IMR-90 (cell line): ENCODE measurements at regions not wholly inside any gene's neighbourhood (a gene's known extent, or its start where the extent isn't known, plus 50 kb on each side); places are given as distances from the start of the nearest gene placed in this dataset.

Source experiments
- ATAC-seq: fragments of 200-7000 bp; cut with Tn5 transposase; 2 replicates; pipeline ENCODE4 v1.9.1; 2020; ENCODE audit warnings: low read depth, mild to moderate bottlenecking, moderate library complexity
- BruUV-seq: library from RNA; stranded (reverse); fragments of 400-500 nt; replicated peaks from 2 replicates; lab custom pipeline; 2021; lab: Mats Ljungman, UMichigan
- CTCF ChIA-PET: fragments of 300-600 bp; formaldehyde crosslinking; extraction: SDS; loops from one replicate; lab custom pipeline; 2021; ENCODE audit warnings: antibody characterized with exemption; lab: Yijun Ruan, JAX
- POLR2A ChIA-PET: fragments of 300-600 bp; sonication (Branson Sonifier 250); formaldehyde crosslinking; loops from one replicate; lab custom pipeline; 2022; ENCODE audit warnings: antibody characterized with exemption; ENCODE audit not compliant: unreplicated experiment; lab: Charles Lee
- DNase-seq: peaks from one replicate; pipeline ENCODE4 v3.0.0; 2013
- H2AFZ ChIP-seq: replicated peaks from 2 replicates; pipeline ENCODE3; 2013; ENCODE audit warnings: low read length, mild to moderate bottlenecking; ENCODE audit not compliant: poor library complexity
- H2AK5ac ChIP-seq: 2 replicates; pipeline ENCODE4 v1.6.1; 2013; ENCODE audit warnings: low read depth, low read length, inconsistent platforms
- H2AK9ac ChIP-seq: replicated peaks from 2 replicates; pipeline ENCODE3; 2013; ENCODE audit warnings: mild to moderate bottlenecking, low read depth, low read length, moderate library complexity; ENCODE audit not compliant: poor library complexity
- H2BK120ac ChIP-seq: 2 replicates; pipeline ENCODE4 v1.6.1; 2013; ENCODE audit warnings: low read depth, low read length, inconsistent platforms
- H2BK15ac ChIP-seq: 3 replicates; pipeline ENCODE4 v1.6.1; 2013; ENCODE audit warnings: low read depth, low read length, inconsistent platforms
- H2BK20ac ChIP-seq: 2 replicates; pipeline ENCODE4 v1.6.1; 2013; ENCODE audit warnings: low read depth, mild to moderate bottlenecking, inconsistent platforms, low read length, moderate library complexity
- H2BK5ac ChIP-seq: 2 replicates; pipeline ENCODE4 v1.6.1; 2013; ENCODE audit warnings: mild to moderate bottlenecking, low read depth, low read length, inconsistent platforms; ENCODE audit not compliant: poor library complexity, severe bottlenecking
- H3K14ac ChIP-seq: replicated peaks from 2 replicates; pipeline ENCODE4 v1.6.1; 2013; ENCODE audit warnings: low read depth, low read length, inconsistent platforms
- H3K18ac ChIP-seq: 2 replicates; pipeline ENCODE4 v1.6.1; 2013; ENCODE audit warnings: low read depth, low read length, control low read depth
- H3K23ac ChIP-seq: 2 replicates; pipeline ENCODE4 v1.6.1; 2013; ENCODE audit warnings: low read depth, low read length, inconsistent platforms
- H3K27ac ChIP-seq: 2 replicates; pipeline ENCODE4 v1.5.1; 2013; ENCODE audit warnings: mild to moderate bottlenecking, control low read depth, low read length; ENCODE audit not compliant: insufficient read depth
- H3K27me3 ChIP-seq: 2 replicates; pipeline ENCODE4 v1.6.1; 2013; ENCODE audit warnings: low read length; ENCODE audit not compliant: control insufficient read depth, insufficient read depth
- H3K36me3 ChIP-seq: 2 replicates; pipeline ENCODE4 v1.6.1; 2013; ENCODE audit warnings: low read length, mixed read lengths; ENCODE audit not compliant: control insufficient read depth, insufficient read depth
- H3K4ac ChIP-seq: 2 replicates; pipeline ENCODE4 v1.6.1; 2013; ENCODE audit warnings: low read depth, low read length, inconsistent platforms
- H3K4me1 ChIP-seq: 2 replicates; pipeline ENCODE4 v1.6.1; 2013; ENCODE audit warnings: low read length, mixed read lengths; ENCODE audit not compliant: control insufficient read depth, insufficient read depth
- H3K4me2 ChIP-seq: 2 replicates; pipeline ENCODE4 v1.6.1; 2013; ENCODE audit warnings: low read depth, mild to moderate bottlenecking, control low read depth, low read length, moderate library complexity
- H3K4me3 ChIP-seq: 2 replicates; pipeline ENCODE4 v1.5.1; 2013; ENCODE audit warnings: low read depth, mild to moderate bottlenecking, control low read depth, low read length, moderate library complexity; ENCODE audit not compliant: insufficient read depth
- H3K56ac ChIP-seq: 2 replicates; pipeline ENCODE4 v1.6.1; 2013; ENCODE audit warnings: low read length, inconsistent platforms; ENCODE audit not compliant: insufficient read depth; ENCODE audit errors: extremely low read depth
- H3K79me1 ChIP-seq, 2 experiments: 2 replicates each; pipeline ENCODE4 v1.6.1; 2013; ENCODE audit warnings: low read length in 2 of 2, inconsistent platforms in 1 of 2, low read depth in 1 of 2
- H3K9ac ChIP-seq: 2 replicates; pipeline ENCODE4 v1.6.1; 2013; ENCODE audit warnings: low read depth, low read length, control low read depth
- H3K9me1 ChIP-seq: 2 replicates; pipeline ENCODE4 v1.6.1; 2013; ENCODE audit warnings: low read length, inconsistent platforms; ENCODE audit not compliant: insufficient read depth
- H3K9me3 ChIP-seq: 2 replicates; pipeline ENCODE4 v1.6.1; 2013; ENCODE audit warnings: low read length; ENCODE audit not compliant: control insufficient read depth, insufficient read depth
- H4K20me1 ChIP-seq: 2 replicates; pipeline ENCODE4 v1.6.1; 2013; ENCODE audit warnings: low read length, inconsistent platforms; ENCODE audit not compliant: insufficient read depth
- H4K5ac ChIP-seq: 2 replicates; pipeline ENCODE4 v1.6.1; 2013; ENCODE audit warnings: mild to moderate bottlenecking, low read depth, low read length, control low read depth
- H4K8ac ChIP-seq, 2 experiments: 2 replicates each; pipeline ENCODE4 v1.6.1; 2013; ENCODE audit warnings: low read depth in 2 of 2, low read length in 2 of 2, control low read depth in 1 of 2, inconsistent platforms in 1 of 2
- H4K91ac ChIP-seq: 2 replicates; pipeline ENCODE4 v1.6.1; 2013; ENCODE audit warnings: low read depth, low read length, inconsistent platforms; ENCODE audit not compliant: insufficient read depth
- BHLHE40 ChIP-seq: fragments of 150-350 bp; IDR thresholded peaks from 2 replicates; pipeline ENCODE4 v1.6.1; 2016; ENCODE audit warnings: mild to moderate bottlenecking, low read depth, low read length
- CEBPB ChIP-seq: IDR thresholded peaks from 2 replicates; pipeline ENCODE4 v1.6.1; 2012; ENCODE audit warnings: low read depth, low read length, improper control_type of control experiment
- CHD1 ChIP-seq: IDR thresholded peaks from 2 replicates; pipeline ENCODE4 v1.6.1; 2012; ENCODE audit warnings: low read depth, low read length, improper control_type of control experiment
- CTCF ChIP-seq: conservative IDR thresholded peaks from 2 replicates; pipeline ENCODE4 v1.5.1; 2012; ENCODE audit warnings: mild to moderate bottlenecking, low read depth, low read length, improper control_type of control experiment
- FOS ChIP-seq: fragments of 150-350 bp; IDR thresholded peaks from 2 replicates; pipeline ENCODE4 v1.6.1; 2016; ENCODE audit warnings: low read depth, low read length
- MAFK ChIP-seq: IDR thresholded peaks from 2 replicates; pipeline ENCODE4 v1.6.1; 2012; ENCODE audit warnings: low read depth, low read length, improper control_type of control experiment
- MAZ ChIP-seq: IDR thresholded peaks from 2 replicates; pipeline ENCODE4 v1.6.1; 2012; ENCODE audit warnings: low read depth, mild to moderate bottlenecking, low read length, improper control_type of control experiment, moderate library complexity, borderline replicate concordance
- MXI1 ChIP-seq: IDR thresholded peaks from 2 replicates; pipeline ENCODE4 v1.6.1; 2012; ENCODE audit warnings: low read depth, mild to moderate bottlenecking, low read length, moderate library complexity, borderline replicate concordance
- NFE2L2 ChIP-seq: fragments of 150-350 bp; IDR thresholded peaks from 2 replicates; pipeline ENCODE4 v1.6.1; 2016; ENCODE audit warnings: low read depth, mild to moderate bottlenecking, low read length
- POLR2A ChIP-seq: IDR thresholded peaks from 2 replicates; pipeline ENCODE4 v1.6.1; 2012; ENCODE audit warnings: mild to moderate bottlenecking, low read depth, low read length
- RAD21 ChIP-seq: IDR thresholded peaks from 2 replicates; pipeline ENCODE4 v1.6.1; 2012; ENCODE audit warnings: low read length, improper control_type of control experiment
- RCOR1 ChIP-seq: IDR thresholded peaks from 2 replicates; pipeline ENCODE4 v1.6.1; 2012; ENCODE audit warnings: mild to moderate bottlenecking, low read length, improper control_type of control experiment; ENCODE audit not compliant: insufficient replicate concordance
- RFX5 ChIP-seq: IDR thresholded peaks from 2 replicates; pipeline ENCODE4 v1.8.0; 2012; ENCODE audit warnings: low read depth, mild to moderate bottlenecking, low read length, moderate library complexity
- SMC3 ChIP-seq: fragments of 150-350 bp; IDR thresholded peaks from 2 replicates; pipeline ENCODE4 v1.6.1; 2016; ENCODE audit warnings: low read depth, mild to moderate bottlenecking, antibody characterized with exemption, low read length, moderate library complexity
- USF2 ChIP-seq: fragments of 150-350 bp; IDR thresholded peaks from 2 replicates; pipeline ENCODE4 v1.6.1; 2017; ENCODE audit warnings: mild to moderate bottlenecking, antibody characterized with exemption, low read length, low read depth
- WGBS, 2 experiments: methylation state at CpG; one replicate each; pipeline versions ENCODE4 v1.1.5 to v1.1.7; 2013; ENCODE audit warnings: missing lambda C conversion rate in 2 of 2; ENCODE audit not compliant: insufficient read length in 1 of 2; ENCODE audit errors: extremely low coverage in 2 of 2; 5-methylcytosine and 5-hydroxymethylcytosine counted together
- dilution Hi-C: fragments of 300-500 bp; cut with HindIII; formaldehyde crosslinking; loops from one replicate; pipeline ENCODE4 v1.14.3; 2018; ENCODE audit warnings: low sequenced_read_pairs; ENCODE audit not compliant: unreplicated experiment
- in situ Hi-C: fragments of 300-500 bp; cut with MboI; formaldehyde crosslinking; loops from 3 replicates; pipeline ENCODE4 v1.14.3; 2019; ENCODE audit warnings: low sequenced_read_pairs, inconsistent platforms, mixed read lengths
- intact Hi-C: fragments of 100-400 bp; cut with micrococcal nuclease; formaldehyde crosslinking; loops from 2 replicates; pipeline ENCODE4 v1.10.0; 2022
- TF ChIP-seq, protein P1 (sequence below): fragments of 150-350 bp; IDR thresholded peaks from 2 replicates; pipeline ENCODE4 v1.6.1; 2016; ENCODE audit warnings: low read depth, mild to moderate bottlenecking, low read length, moderate library complexity, borderline replicate concordance

- Histone ChIP-seq H3K36me3 (no peaks in the 10 kb centered on the region), H3K27me3 (no peaks in the 10 kb centered on the region), H3K79me1 (no peaks in the 10 kb centered on the region), H4K91ac (no peak overlapping the region), H4K20me1 (no peaks in the 10 kb centered on the region), H3K27ac (no peak overlapping the region), H3K4me1 (no peaks in the 10 kb centered on the region), H3K56ac (no peak overlapping the region), H3K9ac (no peak overlapping the region), H3K9me1 (no peaks in the 10 kb centered on the region), H2AFZ (no peak overlapping the region), H3K4me3 (no peak overlapping the region), H3K23ac (no peak overlapping the region), H2BK20ac (no peak overlapping the region), H4K5ac (no peak overlapping the region), H3K9me3 (no peaks in the 10 kb centered on the region), H2AK5ac (no peak overlapping the region), H3K14ac (no peak overlapping the region), H2BK120ac (no peak overlapping the region), H3K4me2 (no peak overlapping the region), H2AK9ac (no peak overlapping the region), H3K4ac (no peak overlapping the region), H3K18ac (no peak overlapping the region), H4K8ac (no peak overlapping the region), H2BK5ac (no peak overlapping the region), H2BK15ac (no peak overlapping the region)
- TF ChIP-seq MAFK (no peak), MXI1 (no peak), RAD21 (no peak), RFX5 (no peak), USF2 (no peak), CHD1 (no peak), FOS (no peak), MAZ (no peak), BHLHE40 (no peak), POLR2A (no peak), CTCF (no peak), SMC3 (no peak), RCOR1 (no peak), CEBPB (no peak), NFE2L2 (no peak)
- TF ChIP-seq, protein P1, sequence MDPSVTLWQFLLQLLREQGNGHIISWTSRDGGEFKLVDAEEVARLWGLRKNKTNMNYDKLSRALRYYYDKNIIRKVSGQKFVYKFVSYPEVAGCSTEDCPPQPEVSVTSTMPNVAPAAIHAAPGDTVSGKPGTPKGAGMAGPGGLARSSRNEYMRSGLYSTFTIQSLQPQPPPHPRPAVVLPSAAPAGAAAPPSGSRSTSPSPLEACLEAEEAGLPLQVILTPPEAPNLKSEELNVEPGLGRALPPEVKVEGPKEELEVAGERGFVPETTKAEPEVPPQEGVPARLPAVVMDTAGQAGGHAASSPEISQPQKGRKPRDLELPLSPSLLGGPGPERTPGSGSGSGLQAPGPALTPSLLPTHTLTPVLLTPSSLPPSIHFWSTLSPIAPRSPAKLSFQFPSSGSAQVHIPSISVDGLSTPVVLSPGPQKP = no peak
- ATAC-seq (no peak), DNase-seq (no peak)
- no TSS peak for BruUV-seq
- no CpG with 5 or more reads among the region's 2 CpGs for WGBS, 2 experiments
- intact Hi-C loops = no loop called here
- in situ Hi-C loops = no loop called here
- dilution Hi-C loops = no loop called here
- POLR2A ChIA-PET = no interaction called here
- CTCF ChIA-PET = no interaction called here
These were observed 126.1 kb upstream of the STXBP5 start for GRCh38 chr6:147078106-147078505.
